ENCODE measurements at regions not wholly inside any gene's neighbourhood (a gene's known extent, or its start where the extent isn't known, plus 50 kb on each side); places are given as distances from the start of the nearest gene placed in this dataset.

DNA sequence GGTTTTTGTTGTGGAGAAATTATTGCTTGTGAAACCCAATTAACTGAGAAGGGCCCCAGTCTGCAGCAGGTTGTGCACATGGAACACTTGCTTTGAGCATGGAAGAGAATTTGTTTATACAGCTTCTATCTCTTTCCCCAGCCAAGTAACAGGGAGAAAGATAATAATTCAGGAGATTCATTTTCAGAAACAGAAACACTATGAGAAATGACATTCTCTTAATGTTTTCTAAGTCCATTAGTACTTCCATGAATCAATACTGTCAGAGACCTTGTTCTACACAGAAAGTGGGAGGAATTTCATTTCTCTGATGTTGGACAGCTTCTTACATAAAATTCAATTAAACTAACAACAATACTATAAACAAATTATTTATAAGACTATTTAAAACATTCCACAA, 446.3 kb downstream of the KLF12 start:
- TF ChIP-seq, protein P1, sequence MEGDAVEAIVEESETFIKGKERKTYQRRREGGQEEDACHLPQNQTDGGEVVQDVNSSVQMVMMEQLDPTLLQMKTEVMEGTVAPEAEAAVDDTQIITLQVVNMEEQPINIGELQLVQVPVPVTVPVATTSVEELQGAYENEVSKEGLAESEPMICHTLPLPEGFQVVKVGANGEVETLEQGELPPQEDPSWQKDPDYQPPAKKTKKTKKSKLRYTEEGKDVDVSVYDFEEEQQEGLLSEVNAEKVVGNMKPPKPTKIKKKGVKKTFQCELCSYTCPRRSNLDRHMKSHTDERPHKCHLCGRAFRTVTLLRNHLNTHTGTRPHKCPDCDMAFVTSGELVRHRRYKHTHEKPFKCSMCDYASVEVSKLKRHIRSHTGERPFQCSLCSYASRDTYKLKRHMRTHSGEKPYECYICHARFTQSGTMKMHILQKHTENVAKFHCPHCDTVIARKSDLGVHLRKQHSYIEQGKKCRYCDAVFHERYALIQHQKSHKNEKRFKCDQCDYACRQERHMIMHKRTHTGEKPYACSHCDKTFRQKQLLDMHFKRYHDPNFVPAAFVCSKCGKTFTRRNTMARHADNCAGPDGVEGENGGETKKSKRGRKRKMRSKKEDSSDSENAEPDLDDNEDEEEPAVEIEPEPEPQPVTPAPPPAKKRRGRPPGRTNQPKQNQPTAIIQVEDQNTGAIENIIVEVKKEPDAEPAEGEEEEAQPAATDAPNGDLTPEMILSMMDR (IDR thresholded peaks at IDR 0.05), result no peak
- TF ChIP-seq POLR2A (IDR thresholded peaks at IDR 0.05), result no peak
